Right atrium auricular region (tissue), 2 donors: ENCODE measurements at regions not wholly inside any gene's neighbourhood (a gene's known extent, or its start where the extent isn't known, plus 50 kb on each side); places are given as distances from the start of the nearest gene placed in this dataset.

ENCODE experiments used
- DNase-seq: peaks from one replicate; pipeline ENCODE4 v3.0.0-alpha.2; 2019; ENCODE audit warnings: low spot score
- H3K27ac ChIP-seq, 2 donors: fragments of 200-600 bp; sonication (generic); 1 replicate in 1 of 2; 2 replicates in 1 of 2; pipeline ENCODE4 v1.5.1; 2016 to 2019
- H3K27me3 ChIP-seq, 2 donors: fragments of 200-600 bp; sonication (generic); one replicate each; pipeline versions ENCODE4 v1.5.1 to v1.6.0; 2017 to 2019
- H3K36me3 ChIP-seq: fragments of 200-600 bp; sonication (generic); one replicate; pipeline ENCODE4 v1.5.1; 2016
- H3K4me1 ChIP-seq, 2 donors: fragments of 200-600 bp; sonication (generic); one replicate each; pipeline versions ENCODE4 v1.5.1 to v1.6.0; 2017 to 2019
- H3K4me3 ChIP-seq, 2 donors: fragments of 200-600 bp; sonication (generic); 1 replicate in 1 of 2; 2 replicates in 1 of 2; pipeline ENCODE4 v1.5.1; 2017 to 2019; ENCODE audit warnings: mild to moderate bottlenecking in 1 of 2, moderate library complexity in 1 of 2
- H3K9me3 ChIP-seq, 2 donors: fragments of 200-600 bp; sonication (generic); one replicate each; pipeline ENCODE4 v1.5.1; 2019
- CTCF ChIP-seq, 2 donors: fragments of 200-600 bp; sonication (generic); IDR thresholded peaks; one replicate each; pipeline ENCODE4 v1.5.1; 2019; ENCODE audit warnings: antibody characterized with exemption in 2 of 2

GRCh38 chr6:163668061-163668426 is 253.5 kb downstream of the QKI start:
- no peak for TF ChIP-seq CTCF (IDR thresholded peaks at IDR 0.05)
- Histone ChIP-seq H3K27ac (no peak overlapping the region), H3K9me3 (no peaks in the 10 kb centered on the region), H3K4me3 (no peak overlapping the region), H3K27me3 (no peaks in the 10 kb centered on the region), H3K36me3 (no peaks in the 10 kb centered on the region), H3K4me1 (peaks cover 0 to 9% of the 10 kb centered on the region in 2 donors)
- no peak for DNase-seq

GRCh38 chr6:163667372-163668060 is 253.0 kb downstream of the QKI start:
- Histone ChIP-seq H3K4me1 (peaks cover 0 to 9% of the 10 kb centered on the region in 2 donors), H3K4me3 (no peak overlapping the region), H3K9me3 (no peaks in the 10 kb centered on the region), H3K27me3 (no peaks in the 10 kb centered on the region), H3K27ac (no peak overlapping the region), H3K36me3 (no peaks in the 10 kb centered on the region)
- DNase-seq = no peak
- no peak for TF ChIP-seq CTCF (IDR thresholded peaks at IDR 0.05)

GRCh38 chr6:163665464-163665863 is 250.9 kb downstream of the QKI start:
- Histone ChIP-seq H3K27ac (no peak overlapping the region), H3K36me3 (no peaks in the 10 kb centered on the region)
- TF ChIP-seq CTCF (IDR thresholded peaks at IDR 0.05) = no peak

GRCh38 chr6:163663575-163663974 is 249.1 kb downstream of the QKI start:
- Histone ChIP-seq H3K4me1 (peaks cover 0 to 9% of the 10 kb centered on the region in 2 donors), H3K27ac (no peak overlapping the region), H3K4me3 (no peak overlapping the region), H3K27me3 (no peaks in the 10 kb centered on the region), H3K9me3 (no peaks in the 10 kb centered on the region), H3K36me3 (no peaks in the 10 kb centered on the region)
- TF ChIP-seq CTCF (IDR thresholded peaks at IDR 0.05) = no peak
- DNase-seq = no peak

More at GRCh38 chr6:163665464-163665863, 250.9 kb downstream of the QKI start:
- Histone ChIP-seq H3K4me1 (peaks cover 0 to 9% of the 10 kb centered on the region in 2 donors), H3K9me3 (no peaks in the 10 kb centered on the region), H3K27me3 (no peaks in the 10 kb centered on the region), H3K4me3 (no peak overlapping the region)
- DNase-seq = no peak

GRCh38 chr6:163662604-163663225 is 248.2 kb downstream of the QKI start:
- Histone ChIP-seq H3K4me3 (no peak overlapping the region), H3K9me3 (no peaks in the 10 kb centered on the region), H3K27me3 (no peaks in the 10 kb centered on the region), H3K4me1 (peaks cover 0 to 5% of the 10 kb centered on the region in 2 donors), H3K27ac (no peak overlapping the region), H3K36me3 (no peaks in the 10 kb centered on the region)
- no peak for TF ChIP-seq CTCF (IDR thresholded peaks at IDR 0.05)
- no peak for DNase-seq
